ENCODE measurements at regions not wholly inside any gene's neighbourhood (a gene's known extent, or its start where the extent isn't known, plus 50 kb on each side); places are given as distances from the start of the nearest gene placed in this dataset.
"Not testable (repeated sequence)": the region's sequence is repeated elsewhere in the genome, so short reads cannot be mapped to it uniquely, and the experiment has no call there.

- no peak for DNase-seq (ENCODE audit: low read depth in 2 of 3, low spot score in 2 of 3)
These were observed 60.1 kb upstream of the FAM171A1 start for GRCh38 chr10:15430969-15431771.

GRCh38 chr10:15428681-15429080 is 57.6 kb upstream of the FAM171A1 start:
- no peak for DNase-seq (ENCODE audit: low read depth in 2 of 3, low spot score in 2 of 3)

DNA sequence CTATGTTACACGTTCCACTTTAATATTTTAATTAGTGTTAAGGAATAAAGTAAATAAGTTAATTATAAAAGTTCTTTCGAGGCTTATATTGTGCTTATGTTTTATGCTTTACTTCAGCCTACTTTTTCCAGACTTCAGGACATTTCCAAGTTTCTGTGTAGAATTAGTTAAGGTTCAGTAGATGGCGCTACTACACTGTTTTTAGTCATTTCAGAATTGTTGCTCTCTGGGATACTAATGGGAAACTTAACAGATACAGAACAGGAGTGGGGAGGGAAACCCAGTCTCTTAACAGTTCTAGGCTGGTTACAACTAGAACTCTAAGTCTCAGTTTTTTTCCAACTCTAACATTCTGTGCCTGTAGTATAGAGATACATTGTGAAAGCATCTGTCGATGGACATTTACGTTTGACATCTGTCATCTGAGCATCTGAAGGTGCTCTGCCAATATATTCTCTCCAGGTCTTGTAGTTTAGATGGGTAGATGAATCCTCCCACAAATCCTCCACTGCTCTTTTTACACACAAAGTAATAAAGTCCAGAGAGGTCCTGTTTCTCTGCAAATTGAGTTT is 56.8 kb upstream of the FAM171A1 start:
- DNase-seq (ENCODE audit: low read depth in 2 of 3, low spot score in 2 of 3) = no peak

GRCh38 chr10:15426558-15426957 is 55.5 kb upstream of the FAM171A1 start:
- DNase-seq (ENCODE audit: low read depth in 2 of 3, low spot score in 2 of 3) = no peak

DNA sequence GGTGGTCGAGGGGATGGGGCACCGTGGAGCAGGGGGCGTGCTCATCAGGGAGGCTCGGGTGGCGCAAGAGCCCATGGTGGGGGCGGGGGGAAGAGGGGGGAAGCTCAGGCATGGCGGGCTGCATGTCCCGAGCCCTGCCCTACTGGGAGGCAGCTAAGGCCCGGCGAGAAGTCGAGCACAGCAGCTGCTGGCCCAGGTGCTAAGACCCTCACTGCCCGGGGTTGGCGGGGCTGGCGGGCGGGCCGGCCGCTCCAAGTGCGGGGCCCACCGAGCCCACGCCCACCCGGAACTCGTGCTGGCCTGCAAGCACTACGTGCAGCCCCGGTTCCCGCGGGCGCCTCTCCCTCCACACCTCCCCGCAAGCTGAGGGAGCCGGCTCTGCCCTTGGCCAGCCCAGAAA is 55.0 kb upstream of the FAM171A1 start:
- no peak for DNase-seq (ENCODE audit: low read depth in 2 of 3, low spot score in 2 of 3)

DNA sequence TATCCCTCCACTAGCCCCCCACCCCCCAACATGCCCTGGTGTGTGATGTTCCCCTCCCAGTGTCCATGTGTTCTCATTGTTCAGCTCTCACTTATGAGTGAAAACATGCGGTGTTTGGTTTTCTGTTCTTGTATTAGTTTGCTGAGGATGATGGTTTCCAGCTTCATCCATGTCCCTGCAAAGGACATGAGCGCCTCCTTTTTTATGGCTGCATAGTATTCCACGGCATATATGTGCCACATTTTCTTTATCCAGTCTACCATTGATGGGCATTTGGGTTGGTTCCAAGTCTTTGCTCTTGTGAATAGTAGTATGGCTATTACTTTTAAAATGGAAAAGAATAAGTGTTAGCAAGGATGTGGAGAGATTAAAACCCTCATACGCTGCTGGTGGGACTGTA is 50.8 kb upstream of the FAM171A1 start:
- DNase-seq (ENCODE audit: low read depth in 2 of 3, low spot score in 2 of 3) = not testable (repeated sequence)

Measured in activated CD8-positive, alpha-beta memory T cell treated with anti-CD3 and anti-CD28 coated beads for 48 hours (primary cell).